Parathyroid adenoma (tissue), 2 donors: ENCODE measurements at regions not wholly inside any gene's neighbourhood (a gene's known extent, or its start where the extent isn't known, plus 50 kb on each side); places are given as distances from the start of the nearest gene placed in this dataset.

Experiments used
- H2AFZ ChIP-seq: fragments of 300-600 bp; sonication (generic); one replicate; pipeline ENCODE4 v1.7.0; 2017; ENCODE audit warnings: antibody characterized with exemption, mild to moderate bottlenecking
- H3K27ac ChIP-seq: fragments of 300-600 bp; sonication (generic); one replicate; pipeline ENCODE4 v1.7.0; 2017
- H3K27me3 ChIP-seq: fragments of 300-600 bp; sonication (generic); one replicate; pipeline ENCODE4 v1.7.0; 2017; ENCODE audit warnings: low read length; ENCODE audit not compliant: control insufficient read depth, insufficient read depth
- H3K36me3 ChIP-seq: fragments of 300-600 bp; sonication (generic); one replicate; pipeline ENCODE4 v1.7.0; 2017; ENCODE audit warnings: low read length; ENCODE audit not compliant: control insufficient read depth, insufficient read depth
- H3K4me1 ChIP-seq: fragments of 300-600 bp; sonication (generic); one replicate; pipeline ENCODE4 v1.7.0; 2017; ENCODE audit warnings: control low read depth
- H3K4me2 ChIP-seq: fragments of 300-600 bp; sonication (generic); one replicate; pipeline ENCODE4 v1.7.0; 2017; ENCODE audit warnings: low read length
- H3K4me3 ChIP-seq: fragments of 300-600 bp; sonication (generic); one replicate; pipeline ENCODE4 v1.7.0; 2017; ENCODE audit warnings: low read depth, low read length
- H3K79me2 ChIP-seq: fragments of 300-600 bp; sonication (generic); one replicate; pipeline ENCODE4 v1.7.0; 2017; ENCODE audit warnings: control low read depth
- H3K9ac ChIP-seq: fragments of 300-600 bp; sonication (generic); one replicate; pipeline ENCODE4 v1.7.0; 2017; ENCODE audit warnings: mild to moderate bottlenecking
- H3K9me3 ChIP-seq: fragments of 300-600 bp; sonication (generic); one replicate; pipeline ENCODE4 v1.7.0; 2017; ENCODE audit warnings: low read length; ENCODE audit not compliant: control insufficient read depth
- CTCF ChIP-seq: fragments of 300-600 bp; sonication (generic); IDR thresholded peaks from one replicate; pipeline ENCODE4 v1.7.0; 2017; ENCODE audit warnings: antibody characterized with exemption, mild to moderate bottlenecking
- donor health status: primary hyperparathyroidism.

- Histone ChIP-seq H3K27ac (no peak overlapping the region), H3K79me2 (no peaks in the 10 kb centered on the region), H2AFZ (no peak overlapping the region), H3K36me3 (no peaks in the 10 kb centered on the region), H3K9ac (no peak overlapping the region), H3K9me3 (no peaks in the 10 kb centered on the region), H3K27me3 (no peaks in the 10 kb centered on the region), H3K4me2 (no peak overlapping the region), H3K4me1 (no peaks in the 10 kb centered on the region), H3K4me3 (no peak overlapping the region)
- no peak for TF ChIP-seq CTCF
These were observed 1109.7 kb downstream of the FLRT2 start for GRCh38 chr14:86639666-86640065.

- no peak overlapping the region for H3K4me3 ChIP-seq
- H3K36me3 ChIP-seq = no peaks in the 10 kb centered on the region
- no peaks in the 10 kb centered on the region for H3K79me2 ChIP-seq
- H2AFZ ChIP-seq = no peak overlapping the region
- H3K4me1 ChIP-seq = no peaks in the 10 kb centered on the region
- TF ChIP-seq CTCF = no peak
- no peak overlapping the region for H3K4me2 ChIP-seq
- H3K9me3 ChIP-seq = no peaks in the 10 kb centered on the region
- no peaks in the 10 kb centered on the region for H3K27me3 ChIP-seq
- no peak overlapping the region for H3K27ac ChIP-seq
- no peak overlapping the region for H3K9ac ChIP-seq
These were observed 1109.2 kb downstream of the FLRT2 start for GRCh38 chr14:86639146-86639545.

GRCh38 chr14:86627080-86627479 lies 1097.1 kb downstream of the FLRT2 start:
- no peak overlapping the region for H3K27ac ChIP-seq
- H3K4me2 ChIP-seq = no peak overlapping the region

GRCh38 chr14:86626530-86626929 lies 1096.6 kb downstream of the FLRT2 start:
- Histone ChIP-seq H3K36me3 (no peaks in the 10 kb centered on the region), H3K9me3 (no peaks in the 10 kb centered on the region), H2AFZ (no peak overlapping the region), H3K4me2 (no peak overlapping the region), H3K9ac (no peak overlapping the region), H3K27me3 (no peaks in the 10 kb centered on the region), H3K4me3 (no peak overlapping the region), H3K27ac (no peak overlapping the region), H3K79me2 (no peaks in the 10 kb centered on the region), H3K4me1 (no peaks in the 10 kb centered on the region)
- TF ChIP-seq CTCF = no peak

More at GRCh38 chr14:86627080-86627479, 1097.1 kb downstream of the FLRT2 start:
- Histone ChIP-seq H3K36me3 (no peaks in the 10 kb centered on the region), H3K4me3 (no peak overlapping the region), H3K9ac (no peak overlapping the region), H3K27me3 (no peaks in the 10 kb centered on the region), H2AFZ (no peak overlapping the region), H3K9me3 (no peaks in the 10 kb centered on the region), H3K79me2 (no peaks in the 10 kb centered on the region), H3K4me1 (no peaks in the 10 kb centered on the region)
- TF ChIP-seq CTCF = no peak

GRCh38 chr14:86625637-86626036 lies 1095.7 kb downstream of the FLRT2 start:
- Histone ChIP-seq H3K36me3 (no peaks in the 10 kb centered on the region), H2AFZ (no peak overlapping the region), H3K4me1 (no peaks in the 10 kb centered on the region), H3K27me3 (no peaks in the 10 kb centered on the region), H3K4me2 (no peak overlapping the region), H3K9ac (no peak overlapping the region), H3K79me2 (no peaks in the 10 kb centered on the region), H3K27ac (no peak overlapping the region), H3K4me3 (no peak overlapping the region), H3K9me3 (no peaks in the 10 kb centered on the region)
- TF ChIP-seq CTCF = no peak
